ENCODE measurements at regions not wholly inside any gene's neighbourhood (a gene's known extent, or its start where the extent isn't known, plus 50 kb on each side); places are given as distances from the start of the nearest gene placed in this dataset.

- H3K9me3 ChIP-seq, result no peaks in the 10 kb centered on the region
- TF ChIP-seq EP300 (IDR thresholded peaks at IDR 0.05) (no peak), POLR2A (IDR thresholded peaks at IDR 0.05) (no peak), CTCF (IDR thresholded peaks at IDR 0.05) (no peak), POLR2AphosphoS5 (IDR thresholded peaks at IDR 0.05) (no peak)
- intact Hi-C loops (cut with DNase I; ENCODE audit: low total_unique reads), result no loop called here
- H3K4me1 ChIP-seq, result no peaks in the 10 kb centered on the region
- WGBS, 5 donors, result 84 to 93% (median 90%) methylated on average over 1 of the region's 1 CpG
- no peaks in the 10 kb centered on the region for H3K36me3 ChIP-seq
- no peak overlapping the region for H3K4me3 ChIP-seq
- H3K27me3 ChIP-seq, result no peaks in the 10 kb centered on the region
- DNase-seq, result no peak
- H3K27ac ChIP-seq, result no peak overlapping the region
Observed at GRCh38 chr9:78898234-78898633, 601.3 kb downstream of the PSAT1 start.

GRCh38 chr9:78899006-78899405, 602.1 kb downstream of the PSAT1 start:
- no peak for DNase-seq
- WGBS, 5 donors, result 81 to 87% (median 82%) methylated on average over 6 of the region's 6 CpGs

GRCh38 chr9:78900500-78900899, 603.6 kb downstream of the PSAT1 start:
- DNase-seq, result no peak
- H3K4me1 ChIP-seq, result no peaks in the 10 kb centered on the region
- H3K27ac ChIP-seq, result no peak overlapping the region
- no peaks in the 10 kb centered on the region for H3K27me3 ChIP-seq
- H3K9me3 ChIP-seq, result no peaks in the 10 kb centered on the region
- H3K4me3 ChIP-seq, result no peak overlapping the region
- intact Hi-C loops (cut with DNase I; ENCODE audit: low total_unique reads), result no loop called here
- TF ChIP-seq POLR2A (IDR thresholded peaks at IDR 0.05) (no peak), EP300 (IDR thresholded peaks at IDR 0.05) (no peak), CTCF (IDR thresholded peaks at IDR 0.05) (no peak)
- no peaks in the 10 kb centered on the region for H3K36me3 ChIP-seq
- 26 to 53% (median 41%) methylated on average over 1 of the region's 1 CpG for WGBS, 5 donors

More at GRCh38 chr9:78899006-78899405, 602.1 kb downstream of the PSAT1 start:
- no peak overlapping the region for H3K4me3 ChIP-seq
- H3K27me3 ChIP-seq, result no peaks in the 10 kb centered on the region
- TF ChIP-seq EP300 (IDR thresholded peaks at IDR 0.05) (no peak), CTCF (IDR thresholded peaks at IDR 0.05) (no peak), POLR2A (IDR thresholded peaks at IDR 0.05) (no peak), POLR2AphosphoS5 (IDR thresholded peaks at IDR 0.05) (no peak)
- no peaks in the 10 kb centered on the region for H3K36me3 ChIP-seq
- no peaks in the 10 kb centered on the region for H3K4me1 ChIP-seq
- H3K9me3 ChIP-seq, result no peaks in the 10 kb centered on the region
- H3K27ac ChIP-seq, result no peak overlapping the region
- intact Hi-C loops (cut with DNase I; ENCODE audit: low total_unique reads), result no loop called here

- intact Hi-C loops (cut with DNase I; ENCODE audit: low total_unique reads), result no loop called here
- Histone ChIP-seq H3K27ac (no peak overlapping the region), H3K27me3 (no peaks in the 10 kb centered on the region), H3K9me3 (no peaks in the 10 kb centered on the region), H3K4me1 (no peaks in the 10 kb centered on the region), H3K36me3 (no peaks in the 10 kb centered on the region), H3K4me3 (no peak overlapping the region)
- TF ChIP-seq POLR2AphosphoS5 (IDR thresholded peaks at IDR 0.05) (no peak), EP300 (IDR thresholded peaks at IDR 0.05) (no peak), POLR2A (IDR thresholded peaks at IDR 0.05) (no peak), CTCF (IDR thresholded peaks at IDR 0.05) (no peak)
- no peak for DNase-seq
- 70 to 85% (median 80%) methylated on average over 2 of the region's 2 CpGs for WGBS, 5 donors
Observed at GRCh38 chr9:78902051-78902450, 605.1 kb downstream of the PSAT1 start.

All from stomach (tissue), 8 donors.